ENCODE measurements at regions not wholly inside any gene's neighbourhood (a gene's known extent, or its start where the extent isn't known, plus 50 kb on each side); places are given as distances from the start of the nearest gene placed in this dataset.
A peak's percentile ranks its signal among the peaks of the same experiment; 100 is the strongest.
"Not testable (repeated sequence)": the region's sequence is repeated elsewhere in the genome, so short reads cannot be mapped to it uniquely, and the experiment has no call there.

GRCh38 chrY:7672796-7673195 lies 761.2 kb upstream of the AMELY start:
- Histone ChIP-seq H3K27me3 (no peaks in the 10 kb centered on the region), H3K36me3 (no peaks in the 10 kb centered on the region), H3K27ac (no peak overlapping the region), H3K4me1 (no peaks in the 10 kb centered on the region), H3K9me3 (no peaks in the 10 kb centered on the region), H3K4me3 (no peak overlapping the region)
- no peak for TF ChIP-seq CTCF (IDR thresholded peaks at IDR 0.05)
- TF ChIP-seq POLR2AphosphoS5 (IDR thresholded peaks at IDR 0.05), result no peak
- no peak for TF ChIP-seq POLR2A (IDR thresholded peaks at IDR 0.05)
- TF ChIP-seq EP300 (IDR thresholded peaks at IDR 0.05), result no peak
- DNase-seq, result peak in 1 of 2 donors; percentile 34
- WGBS, 2 donors, result 88% methylated on average over 3 of the region's 15 CpGs; no CpG with 5 or more reads in 1 of the 2 donors
- ATAC-seq (ENCODE audit: low FRiP score in 2 of 2), result no peak

- 84% methylated on average over 4 of the region's 4 CpGs; no CpG with 5 or more reads in 1 of the 2 donors for WGBS, 2 donors
- Histone ChIP-seq H3K4me3 (no peak overlapping the region), H3K36me3 (no peaks in the 10 kb centered on the region), H3K27ac (no peak overlapping the region), H3K9me3 (no peaks in the 10 kb centered on the region), H3K27me3 (no peaks in the 10 kb centered on the region), H3K4me1 (no peaks in the 10 kb centered on the region)
- no peak for DNase-seq
- ATAC-seq (ENCODE audit: low FRiP score in 2 of 2), result no peak
- TF ChIP-seq EP300 (IDR thresholded peaks at IDR 0.05) (no peak), POLR2A (IDR thresholded peaks at IDR 0.05) (no peak), POLR2AphosphoS5 (IDR thresholded peaks at IDR 0.05) (no peak), CTCF (IDR thresholded peaks at IDR 0.05) (no peak)
Observed at GRCh38 chrY:7663261-7663660, 751.7 kb upstream of the AMELY start.

GRCh38 chrY:7659047-7659446 lies 747.5 kb upstream of the AMELY start:
- DNase-seq (no peak), ATAC-seq (ENCODE audit: low FRiP score in 2 of 2) (no peak)
- Histone ChIP-seq H3K9me3 (no peaks in the 10 kb centered on the region), H3K36me3 (no peaks in the 10 kb centered on the region), H3K4me1 (no peaks in the 10 kb centered on the region), H3K27me3 (no peaks in the 10 kb centered on the region), H3K4me3 (no peak overlapping the region), H3K27ac (no peak overlapping the region)
- TF ChIP-seq POLR2AphosphoS5 (IDR thresholded peaks at IDR 0.05), result no peak
- no peak for TF ChIP-seq POLR2A (IDR thresholded peaks at IDR 0.05)
- TF ChIP-seq CTCF (IDR thresholded peaks at IDR 0.05), result no peak
- TF ChIP-seq EP300 (IDR thresholded peaks at IDR 0.05), result no peak
- 91% methylated on average over 4 of the region's 5 CpGs; no CpG with 5 or more reads in 1 of the 2 donors for WGBS, 2 donors

- DNase-seq, result no peak
- no peak for ATAC-seq (ENCODE audit: low FRiP score in 2 of 2)
- 91% methylated on average over 5 of the region's 5 CpGs; no CpG with 5 or more reads in 1 of the 2 donors for WGBS, 2 donors
- H3K27ac ChIP-seq, result no peak overlapping the region
- H3K36me3 ChIP-seq, result no peaks in the 10 kb centered on the region
- no peaks in the 10 kb centered on the region for H3K4me1 ChIP-seq
- H3K27me3 ChIP-seq, result no peaks in the 10 kb centered on the region
- H3K4me3 ChIP-seq, result no peak overlapping the region
- no peaks in the 10 kb centered on the region for H3K9me3 ChIP-seq
- TF ChIP-seq POLR2A (IDR thresholded peaks at IDR 0.05) (no peak), POLR2AphosphoS5 (IDR thresholded peaks at IDR 0.05) (no peak), CTCF (IDR thresholded peaks at IDR 0.05) (no peak), EP300 (IDR thresholded peaks at IDR 0.05) (no peak)
Observed at GRCh38 chrY:7656596-7656995, 745.0 kb upstream of the AMELY start.

- Histone ChIP-seq H3K4me3 (no peak overlapping the region), H3K9me3 (no peaks in the 10 kb centered on the region), H3K36me3 (no peaks in the 10 kb centered on the region), H3K4me1 (no peaks in the 10 kb centered on the region), H3K27me3 (no peaks in the 10 kb centered on the region), H3K27ac (no peak overlapping the region)
- DNase-seq (no peak), ATAC-seq (ENCODE audit: low FRiP score in 2 of 2) (no peak)
- TF ChIP-seq POLR2AphosphoS5 (IDR thresholded peaks at IDR 0.05), result no peak
- no peak for TF ChIP-seq POLR2A (IDR thresholded peaks at IDR 0.05)
- no peak for TF ChIP-seq CTCF (IDR thresholded peaks at IDR 0.05)
- no peak for TF ChIP-seq EP300 (IDR thresholded peaks at IDR 0.05)
Observed at GRCh38 chrY:7654985-7655384, 743.4 kb upstream of the AMELY start.

- H3K4me1 ChIP-seq; H3K36me3 ChIP-seq; H3K27ac ChIP-seq; DNase-seq; H3K27me3 ChIP-seq; H3K9me3 ChIP-seq; ATAC-seq (ENCODE audit: low FRiP score in 2 of 2); H3K4me3 ChIP-seq: not testable (repeated sequence)
- 78% methylated on average over 1 of the region's 1 CpG; no CpG with 5 or more reads in 1 of the 2 donors for WGBS, 2 donors
Observed at GRCh38 chrY:7649866-7650265, 738.3 kb upstream of the AMELY start.

Data from upper lobe of left lung (tissue), 6 donors.